Thyroid gland (tissue), 4 donors: ENCODE measurements at regions not wholly inside any gene's neighbourhood (a gene's known extent, or its start where the extent isn't known, plus 50 kb on each side); places are given as distances from the start of the nearest gene placed in this dataset.

ENCODE experiments used
- CTCF ChIP-seq, 6 experiments: fragments of 200-600 bp in 3 of 6; fragments of 450-650 bp in 3 of 6; sonication (generic) in 3 of 6; IDR thresholded peaks; one replicate each; pipeline ENCODE4 v1.5.1; 2016 to 2019; ENCODE audit warnings: antibody characterized with exemption in 6 of 6, mild to moderate bottlenecking in 2 of 6, inconsistent platforms in 1 of 6, moderate library complexity in 1 of 6
- POLR2A ChIP-seq, 2 donors: fragments of 450-650 bp; IDR thresholded peaks; one replicate each; pipeline ENCODE4 v1.6.1; 2017; ENCODE audit warnings: antibody characterized with exemption in 2 of 2, mild to moderate bottlenecking in 2 of 2, moderate library complexity in 1 of 2

- TF ChIP-seq CTCF (IDR thresholded peaks at IDR 0.05) (no peak), POLR2A (IDR thresholded peaks at IDR 0.05) (no peak)
Measured at GRCh38 chr1:218692808-218693207, 347.7 kb downstream of the TGFB2 start.
